Smooth muscle cell (in vitro differentiated cells): ENCODE measurements at regions not wholly inside any gene's neighbourhood (a gene's known extent, or its start where the extent isn't known, plus 50 kb on each side); places are given as distances from the start of the nearest gene placed in this dataset.

Source experiments
- DNase-seq: peaks from one replicate; lab custom pipeline; 2025; ENCODE audit not compliant: unreplicated experiment; lab: John Stamatoyannopoulos, UW
- H2AFZ ChIP-seq: fragments of 200-600 bp; sonication (generic); 2 replicates; pipeline ENCODE4 v1.6.0; 2016; ENCODE audit warnings: antibody characterized with exemption, low read depth, mild to moderate bottlenecking
- H3F3A ChIP-seq: fragments of 200-600 bp; sonication (generic); 2 replicates; pipeline ENCODE4 v1.6.0; 2017; ENCODE audit warnings: antibody characterized with exemption, low read depth
- H3K27ac ChIP-seq: fragments of 200-600 bp; sonication (generic); 2 replicates; pipeline ENCODE4 v1.5.1; 2016; ENCODE audit warnings: low read depth, mild to moderate bottlenecking
- H3K27me3 ChIP-seq: fragments of 200-600 bp; sonication (generic); 2 replicates; pipeline ENCODE4 v1.6.1; 2016; ENCODE audit warnings: low read depth, mild to moderate bottlenecking
- H3K36me3 ChIP-seq: fragments of 200-600 bp; sonication (generic); 2 replicates; pipeline ENCODE4 v1.5.1; 2016; ENCODE audit warnings: low read depth
- H3K4me1 ChIP-seq: fragments of 200-600 bp; sonication (generic); 2 replicates; pipeline ENCODE4 v1.5.1; 2016; ENCODE audit warnings: low read depth
- H3K4me2 ChIP-seq: fragments of 200-600 bp; sonication (generic); 2 replicates; pipeline ENCODE4 v1.6.0; 2016; ENCODE audit warnings: mild to moderate bottlenecking
- H3K4me3 ChIP-seq: fragments of 200-600 bp; sonication (generic); 2 replicates; pipeline ENCODE4 v1.5.1; 2016; ENCODE audit warnings: mild to moderate bottlenecking
- H3K79me2 ChIP-seq: fragments of 200-600 bp; sonication (generic); 2 replicates; pipeline ENCODE4 v1.6.0; 2016; ENCODE audit warnings: low read depth, mild to moderate bottlenecking
- H3K9ac ChIP-seq: fragments of 200-600 bp; sonication (generic); 2 replicates; pipeline ENCODE4 v1.6.0; 2016; ENCODE audit warnings: low read depth
- H3K9me3 ChIP-seq: fragments of 200-600 bp; sonication (generic); replicated peaks from 2 replicates; pipeline ENCODE4 v1.5.1; 2016; ENCODE audit warnings: low read depth
- H4K20me1 ChIP-seq: fragments of 200-600 bp; sonication (generic); 2 replicates; pipeline ENCODE4 v1.6.0; 2016; ENCODE audit warnings: low read depth
- CTCF ChIP-seq: fragments of 200-600 bp; sonication (generic); IDR thresholded peaks from 2 replicates; pipeline ENCODE4 v1.5.1; 2017; ENCODE audit warnings: borderline replicate concordance, mild to moderate bottlenecking, antibody characterized with exemption; ENCODE audit not compliant: insufficient read depth, poor library complexity, severe bottlenecking
- WGBS: methylation state at CpG from one replicate; pipeline ENCODE4 v1.1.7; 2016; ENCODE audit warnings: low lambda C conversion rate; 5-methylcytosine and 5-hydroxymethylcytosine counted together

- no peak for TF ChIP-seq CTCF
- H3K36me3 ChIP-seq: no peaks in the 10 kb centered on the region
- no peak overlapping the region for H3K27ac ChIP-seq
- no peaks in the 10 kb centered on the region for H3K9me3 ChIP-seq
- H3K27me3 ChIP-seq: no peaks in the 10 kb centered on the region
- no peaks in the 10 kb centered on the region for H3K4me1 ChIP-seq
- H3F3A ChIP-seq: no peaks in the 10 kb centered on the region
- 93% methylated on average over 4 of the region's 4 CpGs for WGBS
- no peaks in the 10 kb centered on the region for H3K79me2 ChIP-seq
- no peak overlapping the region for H3K4me2 ChIP-seq
- H4K20me1 ChIP-seq: no peaks in the 10 kb centered on the region
- no peak overlapping the region for H3K9ac ChIP-seq
- no peak for DNase-seq
- no peak overlapping the region for H3K4me3 ChIP-seq
- no peak overlapping the region for H2AFZ ChIP-seq
Measured at GRCh38 chr5:30734118-30734517, 459.4 kb upstream of the CDH6 start.

- Histone ChIP-seq H2AFZ (no peak overlapping the region), H3K4me1 (no peaks in the 10 kb centered on the region), H3K36me3 (no peaks in the 10 kb centered on the region), H3K9ac (no peak overlapping the region), H3F3A (no peaks in the 10 kb centered on the region), H3K27ac (no peak overlapping the region), H3K4me2 (no peak overlapping the region), H3K9me3 (no peaks in the 10 kb centered on the region), H4K20me1 (no peaks in the 10 kb centered on the region), H3K27me3 (no peaks in the 10 kb centered on the region), H3K4me3 (no peak overlapping the region), H3K79me2 (no peaks in the 10 kb centered on the region)
- TF ChIP-seq CTCF: no peak
- no peak for DNase-seq
- WGBS: 86% methylated on average over 1 of the region's 1 CpG
Measured at GRCh38 chr5:30725073-30725472, 468.4 kb upstream of the CDH6 start.

DNA sequence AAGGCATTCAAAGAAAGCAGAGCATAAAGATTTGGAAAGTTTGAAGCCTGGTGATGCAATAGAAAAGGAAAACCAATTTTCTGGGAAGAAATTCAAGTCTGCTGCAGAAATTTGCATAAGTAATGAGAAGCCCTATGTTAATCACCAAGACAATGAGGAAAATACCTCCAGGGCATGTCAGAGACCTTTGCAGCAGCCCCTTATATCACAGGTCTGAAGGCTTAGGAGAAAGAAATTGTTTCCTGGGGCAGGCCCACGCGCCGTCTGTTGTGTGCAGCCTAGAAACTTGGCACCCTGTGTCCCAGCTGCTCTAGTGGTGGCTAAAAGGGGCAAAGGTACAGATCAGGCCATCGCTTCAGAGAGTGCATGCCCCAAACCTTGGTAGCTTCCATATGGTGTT is 495.3 kb upstream of the CDH6 start:
- 83% methylated on average over 4 of the region's 4 CpGs for WGBS
- Histone ChIP-seq H3K4me3 (no peak overlapping the region), H3K4me2 (no peak overlapping the region)

More for the DNA sequence above, 495.3 kb upstream of the CDH6 start:
- TF ChIP-seq CTCF: no peak
- H3K4me1 ChIP-seq: no peaks in the 10 kb centered on the region
- H3K79me2 ChIP-seq: no peaks in the 10 kb centered on the region
- no peak overlapping the region for H3K27ac ChIP-seq
- H4K20me1 ChIP-seq: no peaks in the 10 kb centered on the region
- H3K27me3 ChIP-seq: no peaks in the 10 kb centered on the region
- no peak overlapping the region for H2AFZ ChIP-seq
- H3K9ac ChIP-seq: no peak overlapping the region
- H3K36me3 ChIP-seq: no peaks in the 10 kb centered on the region
- H3F3A ChIP-seq: no peaks in the 10 kb centered on the region
- no peak for DNase-seq
- H3K9me3 ChIP-seq: peaks cover 2% of the 10 kb centered on the region
